Kidney (tissue), 13 donors: ENCODE measurements at regions not wholly inside any gene's neighbourhood (a gene's known extent, or its start where the extent isn't known, plus 50 kb on each side); places are given as distances from the start of the nearest gene placed in this dataset.

Source experiments
- DNase-seq, 5 donors: peaks; one replicate each; pipeline ENCODE4 v3.0.0-alpha.2; 2013 to 2020
- FAIRE-seq: peaks from 2 replicates; lab custom pipeline; 2012; peaks lifted over from hg19 to GRCh38; lab: Jason Lieb, UNC
- H3K27ac ChIP-seq, 2 donors: one replicate each; pipeline ENCODE4 v1.7.0; 2013; ENCODE audit warnings: low read depth in 2 of 2, low read length in 2 of 2, inconsistent platforms in 1 of 2
- H3K27me3 ChIP-seq: one replicate; pipeline ENCODE4 v1.7.1; 2013; ENCODE audit warnings: low read length, inconsistent platforms; ENCODE audit not compliant: control insufficient read depth, insufficient read depth
- H3K36me3 ChIP-seq, 3 donors: one replicate each; pipeline versions ENCODE4 v1.7.0 to v1.7.1; 2013; ENCODE audit warnings: low read length in 3 of 3, control low read depth in 1 of 3, inconsistent platforms in 1 of 3; ENCODE audit not compliant: insufficient read depth in 3 of 3, control insufficient read depth in 2 of 3
- H3K4me1 ChIP-seq, 3 donors: one replicate each; pipeline versions ENCODE4 v1.7.0 to v1.7.1; 2013; ENCODE audit warnings: low read length in 3 of 3, inconsistent platforms in 1 of 3, low read depth in 1 of 3; ENCODE audit not compliant: control insufficient read depth in 2 of 3, insufficient read depth in 2 of 3
- H3K4me3 ChIP-seq, 3 donors: one replicate each; pipeline versions ENCODE4 v1.7.0 to v1.8.1; 2013; ENCODE audit warnings: low read length in 3 of 3, control low read depth in 1 of 3, inconsistent platforms in 1 of 3
- H3K9ac ChIP-seq, 3 donors: one replicate each; pipeline versions ENCODE4 v1.7.0 to v1.7.1; 2013; ENCODE audit warnings: low read length in 3 of 3, control low read depth in 1 of 3, inconsistent platforms in 1 of 3
- H3K9me3 ChIP-seq, 3 donors: one replicate each; pipeline versions ENCODE4 v1.7.0 to v1.7.1; 2013; ENCODE audit warnings: low read length in 3 of 3, control low read depth in 1 of 3, inconsistent platforms in 1 of 3; ENCODE audit not compliant: control insufficient read depth in 2 of 3, insufficient read depth in 1 of 3
- intact Hi-C: fragments of 100-400 bp; cut with DNase I; formaldehyde crosslinking; loops from one replicate; pipeline ENCODE4 v1.11.1; 2022
- TF ChIP-seq, protein P1 (sequence below): IDR thresholded peaks from 3 replicates; pipeline ENCODE4 v1.5.1; 2012; ENCODE audit warnings: mild to moderate bottlenecking, moderate library complexity, borderline replicate concordance; ENCODE audit not compliant: insufficient read depth; ENCODE audit errors: extremely low read depth
- donor health status: control.
- donor health status: control.
- donor health status: control.
- donor health status: control.
- donor health status: control.
- donor health status: DM: yes; HTN: yes; CAD: no.
- donor health status: Normal renal cell carcinoma (clear cell type).

DNA sequence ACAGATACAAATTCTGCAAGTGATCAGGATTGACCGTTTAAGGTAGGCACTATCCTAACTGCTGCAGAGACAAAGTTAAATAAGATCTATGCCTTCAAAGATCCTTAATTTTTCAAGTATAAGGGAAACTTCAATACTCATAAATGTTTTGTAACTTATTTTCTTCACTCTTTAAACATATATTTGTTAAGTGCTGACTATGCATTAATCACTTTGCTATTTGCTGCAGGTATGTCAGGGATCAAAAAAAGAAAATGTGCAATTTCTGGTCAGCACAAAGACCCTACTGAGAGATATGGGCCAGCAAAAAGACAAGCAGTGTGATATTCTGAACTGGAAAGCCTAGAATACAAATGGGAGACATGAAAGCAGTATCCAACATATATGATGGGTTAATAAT, 756.1 kb upstream of the PCDH9 start:
- Histone ChIP-seq H3K36me3 (no peaks in the 10 kb centered on the region), H3K27ac (no peak overlapping the region), H3K9ac (no peak overlapping the region), H3K27me3 (no peaks in the 10 kb centered on the region), H3K4me3 (no peak overlapping the region), H3K4me1 (no peaks in the 10 kb centered on the region), H3K9me3 (no peaks in the 10 kb centered on the region)
- DNase-seq (no peak), FAIRE-seq (no peak)
- intact Hi-C loops: no loop called here
- TF ChIP-seq, protein P1, sequence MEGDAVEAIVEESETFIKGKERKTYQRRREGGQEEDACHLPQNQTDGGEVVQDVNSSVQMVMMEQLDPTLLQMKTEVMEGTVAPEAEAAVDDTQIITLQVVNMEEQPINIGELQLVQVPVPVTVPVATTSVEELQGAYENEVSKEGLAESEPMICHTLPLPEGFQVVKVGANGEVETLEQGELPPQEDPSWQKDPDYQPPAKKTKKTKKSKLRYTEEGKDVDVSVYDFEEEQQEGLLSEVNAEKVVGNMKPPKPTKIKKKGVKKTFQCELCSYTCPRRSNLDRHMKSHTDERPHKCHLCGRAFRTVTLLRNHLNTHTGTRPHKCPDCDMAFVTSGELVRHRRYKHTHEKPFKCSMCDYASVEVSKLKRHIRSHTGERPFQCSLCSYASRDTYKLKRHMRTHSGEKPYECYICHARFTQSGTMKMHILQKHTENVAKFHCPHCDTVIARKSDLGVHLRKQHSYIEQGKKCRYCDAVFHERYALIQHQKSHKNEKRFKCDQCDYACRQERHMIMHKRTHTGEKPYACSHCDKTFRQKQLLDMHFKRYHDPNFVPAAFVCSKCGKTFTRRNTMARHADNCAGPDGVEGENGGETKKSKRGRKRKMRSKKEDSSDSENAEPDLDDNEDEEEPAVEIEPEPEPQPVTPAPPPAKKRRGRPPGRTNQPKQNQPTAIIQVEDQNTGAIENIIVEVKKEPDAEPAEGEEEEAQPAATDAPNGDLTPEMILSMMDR: no peak

DNA sequence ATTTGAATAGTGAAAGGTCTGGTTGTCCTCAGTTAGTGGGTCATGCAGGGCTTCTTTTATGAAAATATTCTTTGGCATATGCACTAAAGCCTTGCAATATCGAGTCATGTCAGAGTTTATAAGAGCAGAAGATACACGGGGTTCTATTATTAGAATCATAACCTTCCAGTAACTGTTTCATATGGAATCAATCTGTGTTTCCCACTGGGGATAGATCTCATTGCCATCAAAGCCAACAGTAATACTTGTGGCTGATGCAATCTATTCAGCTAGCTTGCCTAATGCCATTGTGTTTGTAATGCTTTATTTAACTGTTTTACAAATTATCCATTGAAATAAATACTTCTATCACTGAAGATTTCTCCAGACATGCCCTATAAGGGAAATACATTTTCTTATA, 746.9 kb upstream of the PCDH9 start:
- H3K4me1 ChIP-seq: no peaks in the 10 kb centered on the region
- no peak overlapping the region for H3K9ac ChIP-seq
- no peak overlapping the region for H3K4me3 ChIP-seq
- no peaks in the 10 kb centered on the region for H3K9me3 ChIP-seq
- no peaks in the 10 kb centered on the region for H3K36me3 ChIP-seq
- no peaks in the 10 kb centered on the region for H3K27me3 ChIP-seq
- H3K27ac ChIP-seq: no peak overlapping the region
- DNase-seq: no peak
- FAIRE-seq: no peak
- TF ChIP-seq, protein P1: no peak
- intact Hi-C loops: no loop called here

DNA sequence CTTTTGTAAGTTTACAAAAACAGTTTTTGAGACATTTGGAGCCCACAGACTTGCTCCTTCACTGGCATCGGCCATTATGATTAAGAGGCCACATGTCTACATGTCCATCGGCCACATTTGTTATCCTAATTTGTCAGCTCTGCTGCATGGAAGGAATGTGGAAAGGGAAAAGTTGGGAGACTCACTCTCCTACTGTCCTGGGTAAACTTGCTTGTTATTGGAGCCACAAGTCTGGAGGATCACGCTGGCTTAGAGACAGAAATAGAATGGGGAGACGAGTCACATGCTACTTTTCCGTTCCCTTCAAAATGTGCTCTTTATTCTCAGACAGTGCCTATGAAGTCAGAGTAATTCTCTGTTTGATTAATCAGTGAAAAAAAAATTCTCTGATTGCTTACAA, 741.2 kb upstream of the PCDH9 start:
- no peaks in the 10 kb centered on the region for H3K27me3 ChIP-seq
- no peaks in the 10 kb centered on the region for H3K4me1 ChIP-seq
- DNase-seq (no peak), FAIRE-seq (no peak)
- H3K4me3 ChIP-seq: no peak overlapping the region
- no peaks in the 10 kb centered on the region for H3K9me3 ChIP-seq
- no peak overlapping the region for H3K9ac ChIP-seq
- TF ChIP-seq, protein P1: no peak
- intact Hi-C loops: no loop called here
- no peak overlapping the region for H3K27ac ChIP-seq
- no peaks in the 10 kb centered on the region for H3K36me3 ChIP-seq

DNA sequence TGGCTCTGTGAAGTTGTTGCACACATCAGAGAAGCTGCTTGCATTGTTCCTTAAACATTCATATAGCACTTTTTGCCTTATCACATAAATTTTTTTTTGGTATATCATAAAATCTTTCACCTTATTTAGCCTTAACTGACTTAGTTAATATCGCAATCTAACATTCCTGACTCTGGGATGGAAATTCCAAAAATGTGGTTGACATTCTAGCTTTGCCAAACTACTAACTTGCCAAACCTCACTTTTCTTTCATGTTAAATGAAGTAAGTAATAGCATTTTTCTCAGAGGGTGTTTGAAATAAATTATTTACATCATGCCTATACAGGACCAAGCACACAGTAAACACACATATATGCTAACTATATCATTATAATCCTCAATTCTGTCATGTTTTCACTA, 736.9 kb upstream of the PCDH9 start:
- Histone ChIP-seq H3K27me3 (no peaks in the 10 kb centered on the region), H3K4me1 (no peaks in the 10 kb centered on the region), H3K4me3 (no peak overlapping the region), H3K36me3 (no peaks in the 10 kb centered on the region), H3K9me3 (no peaks in the 10 kb centered on the region), H3K27ac (no peak overlapping the region), H3K9ac (no peak overlapping the region)
- FAIRE-seq (no peak), DNase-seq (no peak)
- TF ChIP-seq, protein P1: no peak
- intact Hi-C loops: no loop called here
